ENCODE measurements at regions not wholly inside any gene's neighbourhood (a gene's known extent, or its start where the extent isn't known, plus 50 kb on each side); places are given as distances from the start of the nearest gene placed in this dataset.
"Not testable (repeated sequence)": the region's sequence is repeated elsewhere in the genome, so short reads cannot be mapped to it uniquely, and the experiment has no call there.

DNA sequence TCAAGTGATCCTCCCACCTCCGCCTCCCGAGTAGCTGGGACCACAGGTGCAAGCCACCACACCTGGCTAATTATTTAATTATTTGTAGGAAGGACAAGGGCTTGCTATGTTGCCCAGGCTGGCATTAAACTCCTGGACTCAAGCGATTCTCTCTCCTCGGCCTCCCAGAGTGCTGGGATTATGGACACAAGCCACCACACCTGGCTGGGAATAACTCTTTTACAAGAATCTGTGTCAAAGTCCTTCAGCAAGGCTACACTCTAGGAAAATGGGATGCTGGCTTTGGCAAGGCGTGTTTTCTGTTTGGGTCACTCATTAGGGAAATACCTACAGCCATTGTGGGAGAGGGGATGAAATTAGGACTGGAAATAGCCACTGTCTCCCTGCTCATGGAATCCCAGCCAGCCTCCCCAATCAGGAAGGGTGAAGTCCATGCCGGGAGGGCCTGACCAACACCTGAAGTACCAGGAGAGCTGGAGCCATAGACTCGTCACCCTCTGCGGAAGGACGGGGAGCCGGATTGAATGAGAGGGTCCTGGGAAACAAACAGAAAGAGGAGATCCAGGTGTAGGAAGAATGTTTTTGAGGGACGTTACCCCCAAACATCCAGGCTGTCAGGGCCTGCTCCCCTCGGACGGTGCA lies 72.2 kb upstream of the MYL10 start:
- DNase-seq, result peak; percentile 49 to 60
- intact Hi-C loops (cut with DNase I, micrococcal nuclease), result no loop called here
- peak; percentile 62 for ATAC-seq

DNA sequence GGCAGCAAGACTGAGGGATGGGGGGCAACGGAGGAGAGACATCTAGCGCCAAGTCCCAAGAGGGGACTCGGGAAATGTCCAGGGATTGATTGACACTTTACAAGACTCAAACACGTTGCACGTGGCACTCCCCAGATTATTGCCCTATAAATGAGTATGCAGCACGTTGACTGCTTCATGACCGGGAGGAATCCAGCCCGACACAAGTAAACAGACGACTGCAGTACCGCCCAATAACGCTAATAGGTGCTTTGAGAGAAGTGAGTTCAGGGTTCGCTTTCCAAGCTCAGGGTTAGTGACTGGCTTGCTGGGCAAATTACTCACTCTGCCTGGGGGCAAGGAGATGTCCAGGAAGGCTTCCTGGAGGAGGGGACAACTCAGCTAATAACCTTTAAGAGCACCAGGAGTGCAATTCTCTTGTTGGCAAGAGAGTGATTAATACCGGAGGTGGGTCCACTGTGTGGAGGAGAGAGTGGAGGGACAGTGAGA lies 73.3 kb upstream of the MYL10 start:
- peak; percentile 84 for ATAC-seq
- peak; percentile 74 to 89 for DNase-seq
- intact Hi-C loops (cut with DNase I, micrococcal nuclease), result no loop called here

DNA sequence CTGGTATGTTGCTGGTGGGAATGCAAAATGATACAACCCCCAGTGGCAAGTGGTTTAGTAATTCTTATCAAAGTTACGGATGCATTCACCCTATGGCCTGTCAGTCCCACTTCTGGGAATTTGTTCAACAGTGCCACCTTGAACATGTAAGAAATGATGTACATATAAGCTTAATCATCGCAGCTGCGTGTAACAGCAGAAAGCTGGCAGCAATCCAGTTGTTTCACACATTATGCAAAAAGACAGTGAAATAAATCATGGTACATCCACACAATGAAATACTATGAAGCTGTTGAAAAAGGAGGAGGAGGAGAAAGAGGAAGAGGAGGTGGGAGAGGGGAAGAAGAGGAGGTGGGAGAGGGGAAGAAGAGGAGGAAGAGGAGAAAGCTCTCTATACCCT lies 76.2 kb upstream of the MYL10 start:
- ATAC-seq, result no peak
- no peak for DNase-seq
- intact Hi-C loops (cut with DNase I, micrococcal nuclease), result no loop called here

DNA sequence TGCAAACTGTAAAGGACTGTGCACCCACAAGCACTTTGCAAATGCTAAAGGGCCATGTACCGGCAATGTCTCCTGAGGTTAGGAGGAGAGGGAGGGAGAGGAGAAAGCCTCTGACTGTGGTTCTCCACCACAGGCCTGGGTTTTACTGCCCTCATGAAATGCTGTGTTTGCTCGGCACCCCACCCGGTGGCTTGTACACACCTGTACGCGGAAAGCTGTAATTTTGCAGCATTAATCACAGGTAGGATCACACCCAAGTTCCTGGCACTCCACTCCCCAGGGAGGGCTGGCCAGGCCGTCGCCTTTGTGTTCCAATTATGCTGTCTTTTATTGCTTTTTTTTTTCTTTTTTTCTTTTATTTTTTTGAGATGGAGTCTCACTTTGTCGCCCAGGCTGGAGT lies 78.5 kb upstream of the MYL10 start:
- intact Hi-C loops (cut with DNase I, micrococcal nuclease), result no loop called here
- DNase-seq (peak; percentile 78 to 93), ATAC-seq (peak; percentile 91)

DNA sequence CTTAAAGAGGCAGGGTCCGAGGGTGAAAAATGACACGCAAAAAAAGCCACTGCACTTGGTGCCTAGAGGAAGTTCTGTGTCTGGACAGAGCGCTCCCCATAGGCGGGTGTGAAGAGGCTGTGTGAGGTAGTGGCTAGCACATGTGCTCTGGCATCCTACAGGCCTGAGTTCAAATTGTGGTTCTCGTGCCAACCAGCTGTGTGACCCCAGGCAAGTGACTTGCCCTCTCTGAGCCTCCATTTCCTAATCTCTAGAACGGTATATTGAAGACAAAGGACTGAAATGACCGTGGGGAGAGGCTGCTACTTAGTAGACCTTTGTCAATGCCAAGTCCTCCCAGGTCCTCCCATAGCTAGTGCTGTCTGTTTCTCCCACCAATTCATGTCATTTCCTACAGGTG lies 79.1 kb upstream of the MYL10 start:
- intact Hi-C loops (cut with DNase I, micrococcal nuclease), result no loop called here
- DNase-seq (no peak), ATAC-seq (peak; percentile 5)

DNA sequence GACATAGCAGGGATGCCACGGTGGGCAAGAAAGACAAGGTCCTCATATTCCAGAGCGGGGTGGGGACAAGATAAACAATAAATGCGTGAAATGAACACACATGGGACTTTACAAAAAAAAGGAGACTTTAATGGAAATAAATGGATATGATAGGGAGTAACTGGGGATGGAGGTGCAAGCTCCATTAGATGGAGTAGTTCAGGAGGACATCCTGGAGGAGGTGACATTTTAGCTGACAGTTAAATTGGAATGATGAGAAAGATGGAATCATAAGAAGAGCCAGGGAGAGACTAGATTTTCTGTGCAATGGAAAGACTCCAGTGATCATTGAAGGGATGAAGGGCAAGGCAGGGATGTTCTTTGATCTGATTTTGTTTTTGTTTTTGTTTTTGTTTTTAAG lies 83.6 kb upstream of the MYL10 start:
- intact Hi-C loops (cut with DNase I, micrococcal nuclease), result no loop called here
- ATAC-seq, result no peak
- no peak for DNase-seq

DNA sequence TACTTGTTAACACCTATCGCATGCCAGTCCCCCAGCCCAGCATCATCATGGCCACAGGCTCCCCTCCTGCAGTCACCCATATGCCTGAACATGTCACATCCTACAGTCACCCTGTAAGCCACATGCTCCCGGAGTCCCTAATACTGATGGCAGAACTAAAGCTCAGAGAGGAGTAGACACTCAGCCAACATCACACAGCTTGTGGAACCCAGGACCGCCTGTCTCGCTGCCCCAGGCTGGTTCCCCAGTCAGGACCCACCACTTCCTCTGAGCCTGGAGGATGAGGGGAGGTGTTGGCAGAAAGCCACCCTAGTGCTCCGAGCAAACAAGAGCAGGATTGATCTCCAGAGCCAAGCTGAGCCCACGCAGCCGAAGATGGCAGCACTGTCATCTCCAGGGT lies 85.0 kb upstream of the MYL10 start:
- no peak for DNase-seq
- intact Hi-C loops (cut with DNase I, micrococcal nuclease), result no loop called here

DNA sequence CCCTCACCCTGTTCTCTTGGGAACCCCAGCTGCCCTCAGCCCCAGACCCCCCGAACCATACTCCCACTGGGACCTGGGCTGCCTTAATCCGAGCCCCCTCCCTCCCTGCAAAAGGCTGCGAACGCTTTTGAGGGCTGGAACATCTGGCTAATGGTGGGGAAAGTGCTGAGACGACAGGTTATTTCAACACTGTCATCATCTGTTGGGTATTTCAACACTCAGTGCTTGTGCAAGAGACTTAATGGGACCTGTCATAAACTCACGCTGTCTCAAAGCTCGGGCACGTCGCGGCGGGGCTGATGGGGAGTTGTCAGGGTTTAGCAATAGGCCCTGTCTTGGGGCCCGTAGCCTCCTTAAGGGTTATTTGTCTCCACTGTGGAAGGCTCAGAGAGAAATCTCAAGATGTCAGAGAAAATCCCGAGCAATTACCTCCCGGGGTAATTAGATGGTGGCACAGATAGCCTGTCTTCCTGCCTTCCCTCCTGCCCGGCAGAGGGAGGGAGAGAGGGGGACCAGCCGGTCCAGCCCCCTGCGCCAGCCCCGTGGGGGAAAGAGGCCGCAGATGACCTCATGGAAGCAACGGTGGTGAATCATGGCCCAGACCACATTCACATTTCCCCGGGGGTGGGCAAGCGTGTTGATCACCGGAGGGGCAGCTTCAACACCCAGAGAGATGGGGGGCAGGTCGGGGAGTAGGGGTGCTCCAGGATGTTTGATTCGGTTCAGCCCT lies 88.7 kb upstream of the MYL10 start:
- DNase-seq (peak; percentile 56 to 73), ATAC-seq (peak; percentile 92)
- intact Hi-C loops (cut with DNase I, micrococcal nuclease), result no loop called here

More for the DNA sequence above, 85.0 kb upstream of the MYL10 start:
- ATAC-seq, result no peak

DNA sequence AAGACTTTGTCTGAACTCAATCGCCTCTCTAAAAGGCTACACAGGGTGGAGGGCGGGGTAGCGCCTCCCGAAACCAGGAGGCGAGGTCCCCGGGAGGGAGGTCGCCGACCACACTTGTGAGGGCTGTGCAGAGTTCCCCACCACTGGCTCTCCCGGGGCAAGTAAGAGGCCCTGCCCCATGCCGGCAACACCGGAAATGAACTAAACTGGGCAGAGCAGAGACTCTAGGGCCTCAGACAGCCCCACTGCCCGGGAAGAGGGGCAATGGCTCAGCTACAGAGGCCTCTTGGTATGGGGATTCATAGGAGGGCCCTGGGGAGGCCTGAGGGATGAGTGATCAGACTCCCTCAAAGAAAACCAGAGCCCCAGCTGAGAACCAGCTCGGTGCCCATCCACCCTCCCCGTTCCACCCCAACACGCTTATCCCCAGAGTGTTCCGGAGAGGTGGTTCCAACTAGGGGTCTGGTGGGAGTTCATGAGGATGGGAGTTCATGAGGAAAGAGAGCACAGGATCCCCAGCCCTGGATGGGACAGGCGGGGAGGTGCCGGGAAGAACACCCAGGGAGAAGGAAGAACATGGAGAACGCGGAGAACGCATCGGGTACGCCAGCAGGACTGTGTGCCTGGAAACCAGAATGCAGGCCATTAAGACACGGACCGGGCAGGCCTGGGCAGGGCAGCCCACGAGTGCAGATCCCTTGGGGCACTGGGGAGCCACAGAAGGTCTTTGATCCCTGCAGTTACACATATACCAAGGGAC lies 89.4 kb upstream of the MYL10 start:
- intact Hi-C loops (cut with DNase I, micrococcal nuclease), result no loop called here
- ATAC-seq (no peak), DNase-seq (no peak)

DNA sequence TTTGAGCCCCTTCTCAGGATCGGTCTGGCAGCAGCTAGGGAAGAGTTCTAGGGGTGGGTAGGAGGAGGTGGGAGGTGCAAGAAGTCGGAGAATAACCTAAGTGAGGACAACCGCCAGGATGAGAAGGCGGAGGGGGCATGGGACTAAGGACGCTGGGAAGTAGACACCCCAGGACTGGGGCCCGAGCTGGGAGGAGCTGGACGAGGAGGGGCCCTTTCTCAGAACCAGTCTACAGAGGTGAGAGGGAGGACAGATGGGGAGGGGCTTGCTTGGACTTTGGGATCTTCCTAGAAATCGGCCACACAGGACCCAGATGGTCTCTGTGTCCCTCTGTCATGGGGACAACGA lies 90.0 kb upstream of the MYL10 start:
- intact Hi-C loops (cut with DNase I, micrococcal nuclease), result no loop called here
- ATAC-seq (no peak), DNase-seq (no peak)

DNA sequence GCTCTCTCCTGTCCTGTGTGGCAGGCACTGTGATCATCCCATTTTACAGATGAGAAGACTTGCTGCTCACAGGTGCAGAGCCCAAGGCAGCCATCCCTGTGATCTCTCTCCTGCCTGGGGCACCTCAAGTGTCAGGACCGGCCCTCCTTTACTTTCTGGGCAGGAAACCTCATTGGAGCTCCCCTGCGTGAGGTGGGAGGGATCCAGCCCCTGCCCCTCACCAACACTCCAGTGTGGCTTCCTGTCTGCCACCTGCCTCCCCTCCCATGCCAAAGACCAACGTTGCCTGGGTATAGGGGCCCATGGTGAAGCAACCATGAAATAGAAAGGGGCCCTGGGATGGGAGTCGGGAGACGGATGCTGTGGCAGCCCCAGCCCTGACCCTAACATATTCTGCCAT lies 91.2 kb upstream of the MYL10 start:
- ATAC-seq (no peak), DNase-seq (no peak)
- intact Hi-C loops (cut with DNase I, micrococcal nuclease), result no loop called here

DNA sequence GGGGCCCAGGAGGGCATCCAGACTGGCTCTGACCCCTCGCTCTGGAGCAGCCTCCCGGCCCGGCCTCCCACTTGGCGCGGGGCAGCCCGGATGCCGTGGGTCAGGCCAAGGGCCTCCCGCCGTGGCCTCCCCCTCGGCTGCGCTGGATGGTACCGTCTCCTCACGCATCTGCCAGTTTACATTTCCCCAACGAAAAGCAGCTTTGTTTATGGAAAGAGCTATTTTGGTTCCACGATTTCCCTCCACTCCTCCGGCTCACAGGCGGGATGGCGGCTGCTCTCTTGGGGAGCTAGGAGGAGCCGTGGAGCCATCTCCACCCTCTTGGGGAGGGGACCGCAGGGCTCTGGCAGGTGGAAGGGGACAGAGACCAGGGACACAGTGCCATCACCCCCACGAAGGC lies 93.2 kb upstream of the MYL10 start:
- DNase-seq (no peak), ATAC-seq (no peak)
- intact Hi-C loops (cut with DNase I, micrococcal nuclease), result no loop called here

DNA sequence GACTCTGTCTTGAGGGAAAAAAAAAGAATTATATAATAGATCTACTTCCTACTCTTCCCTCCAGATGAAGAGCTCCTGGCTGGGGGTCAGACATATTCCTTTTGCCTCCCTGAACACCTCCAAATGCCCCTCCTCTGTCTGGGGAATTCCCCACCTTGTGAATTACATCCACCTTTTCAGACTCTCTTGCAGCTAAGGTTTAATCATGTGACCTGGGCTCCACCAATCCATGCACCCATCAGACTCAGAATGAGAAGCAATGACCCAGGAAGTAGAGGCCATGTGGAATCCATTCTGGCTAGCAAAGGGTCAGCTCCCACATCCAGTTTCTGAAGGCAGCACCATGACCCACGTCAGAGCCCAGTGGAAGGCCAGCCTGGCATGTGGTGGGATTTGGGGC lies 93.6 kb upstream of the CUX1 start:
- ATAC-seq, result no peak
- intact Hi-C loops (cut with DNase I, micrococcal nuclease), result no loop called here
- no peak for DNase-seq

DNA sequence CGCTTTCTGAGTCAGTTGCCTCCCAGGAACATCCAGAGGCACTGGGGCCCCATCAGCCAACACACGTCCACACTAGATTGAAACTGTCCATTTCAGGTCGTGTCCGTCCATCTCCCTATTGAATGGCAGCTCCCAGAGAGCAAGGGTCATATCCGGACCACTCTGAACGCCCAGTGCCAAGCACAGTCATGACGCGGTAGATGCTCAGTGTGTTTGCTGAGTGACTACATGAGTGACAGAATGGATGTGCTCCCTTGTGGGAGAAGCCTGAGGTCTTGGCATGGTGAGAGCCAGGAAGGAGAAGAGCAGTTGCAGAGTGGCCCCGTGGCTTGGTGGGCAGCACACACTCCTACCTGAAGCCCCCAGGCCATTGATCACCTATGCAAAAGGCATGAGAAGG lies 92.5 kb upstream of the CUX1 start:
- no peak for DNase-seq
- ATAC-seq, result no peak
- intact Hi-C loops (cut with DNase I, micrococcal nuclease), result no loop called here

DNA sequence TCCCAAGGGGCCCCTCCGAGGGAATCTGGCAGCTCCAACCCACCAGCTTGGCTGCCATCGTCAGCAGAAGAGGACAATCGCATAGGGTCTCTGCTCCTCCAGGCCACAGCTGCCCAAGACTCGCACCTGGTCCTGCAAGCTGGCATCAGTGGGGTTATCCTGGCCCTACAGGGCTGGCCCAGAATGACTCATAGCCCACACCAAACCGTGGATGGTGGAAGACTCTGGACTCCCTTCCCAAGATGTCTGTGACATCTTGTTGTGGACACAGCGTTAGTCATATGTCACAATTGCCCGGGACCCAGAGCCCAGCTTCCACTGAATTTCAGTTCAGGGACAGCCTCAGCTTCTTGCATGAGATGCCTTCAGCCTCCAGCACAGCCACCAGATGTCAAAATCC lies 91.5 kb upstream of the CUX1 start:
- DNase-seq, result no peak
- no peak for ATAC-seq
- intact Hi-C loops (cut with DNase I, micrococcal nuclease), result no loop called here

DNA sequence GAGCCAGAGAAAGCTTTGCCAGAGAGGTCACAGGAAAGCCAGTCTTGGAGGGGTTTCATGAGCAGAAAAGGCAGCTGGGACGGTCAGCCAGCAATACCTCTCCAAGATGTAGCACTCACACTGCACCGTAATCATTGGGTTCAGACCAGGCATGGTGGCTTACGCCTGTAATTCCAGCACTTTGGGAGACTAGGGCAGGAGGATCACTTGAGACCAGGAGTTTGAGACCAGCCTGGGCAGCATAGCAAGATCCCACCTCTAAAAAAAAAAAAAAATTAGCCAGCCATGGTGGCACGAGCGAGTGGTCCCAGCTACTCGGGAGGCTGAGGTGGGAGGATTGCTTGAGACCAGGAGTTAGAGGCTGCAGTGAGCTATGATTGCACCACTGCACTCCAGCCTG lies 90.2 kb upstream of the CUX1 start:
- intact Hi-C loops (cut with DNase I, micrococcal nuclease), result no loop called here
- ATAC-seq (no peak), DNase-seq (no peak)

DNA sequence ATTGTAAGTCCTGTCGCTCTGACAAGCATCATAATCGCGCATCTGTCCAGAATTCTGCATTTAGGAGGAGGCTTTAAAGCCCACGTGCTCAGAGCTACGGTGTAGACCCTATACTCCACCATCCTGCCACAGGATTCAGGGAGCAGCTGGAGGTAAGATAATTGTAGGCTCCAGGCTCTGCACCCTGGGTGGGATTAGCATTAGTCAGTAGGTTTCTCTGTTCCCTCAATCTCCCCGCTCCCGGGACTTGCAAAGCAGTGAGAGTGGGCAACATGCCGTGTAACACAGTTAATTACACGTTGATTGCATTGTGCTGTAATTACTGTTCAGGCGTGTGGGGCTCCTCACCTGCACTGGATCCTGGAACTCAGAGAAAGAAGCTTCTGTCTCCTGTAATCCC lies 89.3 kb upstream of the CUX1 start:
- DNase-seq, result no peak
- ATAC-seq, result no peak
- intact Hi-C loops (cut with DNase I, micrococcal nuclease), result no loop called here

DNA sequence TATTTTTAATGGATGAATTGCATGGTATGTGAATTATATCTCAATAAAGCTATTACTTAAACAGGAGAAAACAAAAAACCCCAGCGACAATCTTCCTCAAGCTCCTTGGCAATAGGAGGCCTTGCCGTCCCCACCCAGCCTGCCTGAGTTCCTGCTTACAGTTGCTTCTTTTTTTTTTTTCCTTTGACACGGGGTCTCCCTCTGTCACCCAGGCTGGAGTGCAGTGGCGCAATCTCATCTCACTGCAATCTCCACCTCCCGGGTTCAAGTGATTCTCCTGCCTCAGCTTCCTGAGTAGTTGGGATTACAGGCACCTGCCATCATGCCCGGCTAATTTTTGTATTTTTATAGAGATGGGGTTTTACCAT lies 88.6 kb upstream of the CUX1 start:
- DNase-seq (peak in 1 of 2 donors; percentile 54), ATAC-seq (peak; percentile 65)
- intact Hi-C loops (cut with DNase I, micrococcal nuclease), result not testable (repeated sequence)

DNA sequence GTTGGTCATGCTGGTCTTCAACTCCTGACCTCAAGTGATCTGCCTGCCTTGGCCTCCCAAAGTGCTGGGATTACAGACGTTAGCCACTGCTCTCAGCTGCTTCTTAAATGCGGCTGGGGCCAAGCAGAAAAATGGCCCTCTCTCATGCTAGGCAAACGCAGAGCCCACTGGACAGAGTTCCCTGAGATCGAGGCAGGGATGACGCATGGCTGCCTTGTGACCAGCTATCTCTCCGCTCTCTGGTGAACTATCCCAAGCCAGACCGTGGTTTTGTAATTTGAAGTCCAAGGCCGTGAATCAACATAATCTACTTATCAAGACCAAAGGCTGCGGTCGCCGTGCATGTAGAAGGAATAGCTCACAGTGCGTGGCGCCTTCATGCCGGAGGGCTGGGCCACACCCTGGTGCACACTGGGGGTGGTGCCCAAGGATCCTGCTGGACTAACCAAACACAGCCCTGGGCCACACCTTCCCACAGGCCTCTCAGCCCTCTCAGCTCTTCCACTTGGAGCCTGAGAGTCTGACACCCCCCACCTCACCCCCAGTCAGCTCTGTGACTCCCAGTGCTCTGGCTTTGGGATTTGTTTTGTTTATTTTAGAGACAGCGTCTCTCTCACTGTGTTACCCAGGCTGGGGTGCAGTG lies 88.1 kb upstream of the CUX1 start:
- DNase-seq (peak; percentile 85 to 89), ATAC-seq (peak; percentile 95)
- intact Hi-C loops (cut with DNase I, micrococcal nuclease), result no loop called here

Data from left colon (tissue), 2 donors.